ENCODE measurements at regions not wholly inside any gene's neighbourhood (a gene's known extent, or its start where the extent isn't known, plus 50 kb on each side); places are given as distances from the start of the nearest gene placed in this dataset.

DNA sequence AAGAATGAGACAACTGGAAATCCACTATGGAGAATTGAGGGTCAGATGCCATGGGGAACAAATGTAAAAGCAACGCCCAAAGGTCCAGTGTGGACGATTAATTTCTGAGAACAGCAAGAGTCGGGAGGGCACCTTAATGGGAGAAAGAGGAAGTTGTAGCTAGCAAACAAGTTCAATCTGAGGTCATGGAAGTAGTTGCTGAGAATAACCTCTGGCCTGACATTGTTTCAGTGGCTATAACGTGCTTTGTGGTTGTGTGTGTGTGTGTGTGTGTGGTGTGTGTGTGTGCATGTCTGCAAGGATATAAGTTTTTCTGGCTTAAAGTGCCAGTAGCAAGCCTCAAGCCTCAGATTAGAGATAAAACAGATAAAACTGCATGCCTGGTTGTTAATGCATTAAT is 1630.1 kb upstream of the TENM4 start:
- TF ChIP-seq CTCF (conservative IDR thresholded peaks at IDR 0.05), result no peak
- H3K27me3 Mint-ChIP-seq (ENCODE audit: low read depth), result no peaks in the 10 kb centered on the region
- no peaks in the 10 kb centered on the region for H3K36me3 Mint-ChIP-seq (ENCODE audit: low read depth)
- H3K9me3 Mint-ChIP-seq, result no peaks in the 10 kb centered on the region
- peaks cover 13% of the 10 kb centered on the region for H3K4me1 Mint-ChIP-seq
- DNase-seq (ENCODE audit: low read depth, low spot score), result no peak
- no peak overlapping the region for H3K27ac Mint-ChIP-seq (ENCODE audit: unreplicated experiment)
- no peak overlapping the region for H3K4me3 Mint-ChIP-seq

DNA sequence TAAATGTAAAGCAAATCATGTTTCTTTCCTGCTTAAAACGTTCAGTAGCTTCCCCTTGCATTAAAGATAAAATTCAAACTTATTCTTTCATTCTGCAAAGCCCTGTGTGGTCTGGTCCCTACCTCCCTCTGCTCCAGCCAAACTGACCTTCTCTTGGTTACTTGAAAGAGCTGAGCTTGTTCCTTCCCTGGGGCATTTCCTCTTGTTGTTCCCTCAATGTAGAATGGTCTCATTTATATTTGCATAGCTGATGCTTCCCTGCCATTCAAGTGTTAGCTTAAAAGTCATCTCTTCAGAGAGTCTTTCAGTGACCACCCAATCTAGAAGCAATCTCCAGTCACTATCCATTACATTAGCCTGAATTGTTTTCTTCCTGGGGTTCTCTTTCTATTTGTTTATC is 1618.5 kb upstream of the TENM4 start:
- H3K36me3 Mint-ChIP-seq (ENCODE audit: low read depth), result no peaks in the 10 kb centered on the region
- H3K9me3 Mint-ChIP-seq, result peaks cover 2% of the 10 kb centered on the region
- DNase-seq (ENCODE audit: low read depth, low spot score), result no peak
- H3K4me1 Mint-ChIP-seq, result peaks cover 10% of the 10 kb centered on the region
- no peak overlapping the region for H3K27ac Mint-ChIP-seq (ENCODE audit: unreplicated experiment)
- no peak for TF ChIP-seq CTCF (conservative IDR thresholded peaks at IDR 0.05)
- H3K27me3 Mint-ChIP-seq (ENCODE audit: low read depth), result peaks cover 2% of the 10 kb centered on the region
- no peak overlapping the region for H3K4me3 Mint-ChIP-seq

DNA sequence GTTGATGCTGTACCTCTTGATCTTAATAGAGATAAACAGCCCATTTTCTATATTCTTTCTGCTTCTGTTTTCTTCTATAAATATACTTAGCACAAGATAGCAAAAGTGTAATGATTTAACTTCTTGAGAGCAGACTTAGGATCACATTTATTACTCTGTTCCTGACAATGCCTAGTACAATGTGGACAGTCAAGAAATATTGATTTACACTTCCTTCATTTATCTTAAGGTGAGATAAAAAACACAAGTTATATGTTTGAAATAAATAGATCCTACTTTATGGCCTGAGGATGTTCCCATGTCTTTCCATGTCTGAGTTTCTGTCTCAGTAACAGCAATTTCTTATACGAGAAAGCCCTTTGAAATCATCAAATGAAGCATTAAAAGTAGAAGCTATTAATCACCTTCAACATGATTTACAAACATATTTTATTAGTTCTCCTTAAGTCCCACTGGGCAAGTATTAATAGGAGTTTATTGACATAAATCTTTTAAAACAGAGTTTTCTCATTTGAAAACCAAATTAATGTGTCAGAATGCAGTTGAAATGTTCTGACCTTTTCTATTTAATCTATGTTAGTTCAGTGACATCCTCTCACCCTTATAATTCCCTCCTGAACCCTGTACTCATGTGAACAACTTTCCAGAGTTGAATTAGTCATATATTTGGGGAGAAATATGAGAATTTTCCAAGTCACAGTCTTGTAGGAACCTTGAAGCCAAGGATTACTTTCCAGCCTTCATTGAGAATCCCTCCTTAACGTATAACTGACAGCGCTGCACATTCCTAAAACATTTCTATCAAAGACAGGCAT is 1611.7 kb upstream of the TENM4 start:
- H3K27ac Mint-ChIP-seq (ENCODE audit: unreplicated experiment), result no peak overlapping the region
- H3K27me3 Mint-ChIP-seq (ENCODE audit: low read depth), result peaks cover 2% of the 10 kb centered on the region
- no peak for DNase-seq (ENCODE audit: low read depth, low spot score)
- peaks cover 15% of the 10 kb centered on the region for H3K4me1 Mint-ChIP-seq
- TF ChIP-seq CTCF (conservative IDR thresholded peaks at IDR 0.05), result no peak
- H3K36me3 Mint-ChIP-seq (ENCODE audit: low read depth), result no peaks in the 10 kb centered on the region
- no peak overlapping the region for H3K4me3 Mint-ChIP-seq
- H3K9me3 Mint-ChIP-seq, result peaks cover 2% of the 10 kb centered on the region

GRCh38 chr11:81039916-81040524 is 1599.2 kb upstream of the TENM4 start:
- H3K27me3 Mint-ChIP-seq (ENCODE audit: low read depth), result no peaks in the 10 kb centered on the region
- no peak overlapping the region for H3K27ac Mint-ChIP-seq (ENCODE audit: unreplicated experiment)
- no peak overlapping the region for H3K4me3 Mint-ChIP-seq
- no peak for DNase-seq (ENCODE audit: low read depth, low spot score)
- peaks cover 12% of the 10 kb centered on the region for H3K36me3 Mint-ChIP-seq (ENCODE audit: low read depth)
- no peaks in the 10 kb centered on the region for H3K4me1 Mint-ChIP-seq
- TF ChIP-seq CTCF (conservative IDR thresholded peaks at IDR 0.05), result no peak
- peaks cover 21% of the 10 kb centered on the region for H3K9me3 Mint-ChIP-seq

DNA sequence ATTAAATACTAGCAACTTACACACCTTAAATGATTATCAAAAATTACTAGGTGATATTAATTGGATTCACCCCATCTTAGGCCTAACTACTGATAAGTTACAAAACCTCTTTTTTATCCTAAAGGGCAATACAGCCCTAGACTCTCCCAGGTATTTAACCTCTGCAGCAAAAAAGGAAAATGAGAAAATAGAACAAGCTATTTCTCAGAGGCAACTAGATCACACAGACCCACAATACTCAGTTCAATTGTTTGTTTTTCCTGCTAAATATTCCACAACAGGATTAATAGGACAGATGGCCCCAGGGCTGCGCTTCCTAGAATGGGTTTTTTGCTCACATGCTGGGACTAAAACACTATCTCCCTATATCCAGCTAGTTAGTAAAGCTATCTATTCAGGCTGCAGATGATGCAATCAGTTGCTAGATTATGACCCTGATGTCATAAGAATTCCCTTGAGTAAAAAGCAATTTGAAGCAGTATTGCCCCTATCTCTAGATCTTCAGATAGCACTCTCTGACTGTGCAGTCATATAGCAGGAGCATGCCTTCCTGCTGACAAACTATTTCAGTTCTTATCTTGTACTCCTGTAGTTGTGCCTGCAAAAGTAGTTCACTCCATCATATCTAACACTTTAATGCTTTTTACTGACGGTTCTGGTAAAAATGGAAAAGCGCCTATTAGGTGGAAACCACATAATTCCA is 1595.5 kb upstream of the TENM4 start:
- TF ChIP-seq CTCF (conservative IDR thresholded peaks at IDR 0.05), result no peak
- H3K9me3 Mint-ChIP-seq, result peaks cover 18% of the 10 kb centered on the region
- no peak overlapping the region for H3K4me3 Mint-ChIP-seq
- no peaks in the 10 kb centered on the region for H3K4me1 Mint-ChIP-seq
- peaks cover 12% of the 10 kb centered on the region for H3K36me3 Mint-ChIP-seq (ENCODE audit: low read depth)
- H3K27ac Mint-ChIP-seq (ENCODE audit: unreplicated experiment), result no peak overlapping the region
- no peaks in the 10 kb centered on the region for H3K27me3 Mint-ChIP-seq (ENCODE audit: low read depth)
- no peak for DNase-seq (ENCODE audit: low read depth, low spot score)

All from neural crest cell (in vitro differentiated cells).